Gastrocnemius medialis (tissue), 4 donors: ENCODE measurements at regions not wholly inside any gene's neighbourhood (a gene's known extent, or its start where the extent isn't known, plus 50 kb on each side); places are given as distances from the start of the nearest gene placed in this dataset.

Experiments
- ATAC-seq, 2 donors: fragments of 150-250 bp; one replicate each; pipeline ENCODE4 v1.9.1; 2016
- DNase-seq, 2 donors: peaks; one replicate each; pipeline ENCODE4 v3.0.0-alpha.2; 2019
- H3K27ac ChIP-seq, 4 donors: fragments of 200-600 bp; sonication (generic); 1 replicate in 1 of 4; 2 replicates in 3 of 4; pipeline ENCODE4 v1.5.1; 2016 to 2018; ENCODE audit warnings: mild to moderate bottlenecking in 2 of 4, moderate library complexity in 1 of 4
- H3K27me3 ChIP-seq, 3 donors: fragments of 200-600 bp; sonication (generic) in 2 of 3; 1 replicate in 1 of 3; 2 replicates in 2 of 3; pipeline versions ENCODE4 v1.5.1 to v1.6.0; 2016 to 2019; ENCODE audit warnings: mild to moderate bottlenecking in 1 of 3, moderate library complexity in 1 of 3
- H3K36me3 ChIP-seq, 2 donors: fragments of 200-600 bp; sonication (generic) in 1 of 2; one replicate each; pipeline ENCODE4 v1.5.1; 2017 to 2018
- H3K4me1 ChIP-seq, 2 donors: fragments of 200-600 bp; sonication (generic) in 1 of 2; one replicate each; pipeline ENCODE4 v1.5.1; 2016 to 2017; ENCODE audit warnings: mild to moderate bottlenecking in 2 of 2
- H3K4me3 ChIP-seq, 4 donors: fragments of 200-600 bp; sonication (generic) in 3 of 4; 1 replicate in 1 of 4; 2 replicates in 3 of 4; pipeline ENCODE4 v1.5.1; 2016 to 2019; ENCODE audit warnings: mild to moderate bottlenecking in 2 of 4
- H3K9me3 ChIP-seq, 3 donors: fragments of 200-600 bp; sonication (generic) in 2 of 3; 1 replicate in 1 of 3; 2 replicates in 2 of 3; pipeline ENCODE4 v1.5.1; 2016 to 2019
- POLR2A ChIP-seq, 2 donors: fragments of 450-650 bp; IDR thresholded peaks; one replicate each; pipeline ENCODE4 v1.6.1; 2017; ENCODE audit warnings: antibody characterized with exemption in 2 of 2, mild to moderate bottlenecking in 2 of 2, moderate library complexity in 2 of 2
- in situ Hi-C, 4 donors: fragments of 200-750 bp; cut with MboI; loops; one replicate each; pipeline versions ENCODE4 v1.15.0 to v1.8.0; 2017; ENCODE audit warnings: low sequenced_read_pairs in 4 of 4
- intact Hi-C: fragments of 100-400 bp; cut with DNase I; formaldehyde crosslinking; loops from one replicate; pipeline ENCODE4 v1.15.1; 2023; ENCODE audit warnings: low total_unique reads
- TF ChIP-seq, protein P1 (sequence below), 5 experiments: fragments of 450-650 bp in 3 of 5; fragments of 200-600 bp in 2 of 5; sonication (generic) in 2 of 5; IDR thresholded peaks in 4 of 5; conservative IDR thresholded peaks in 1 of 5; 1 replicate in 4 of 5; 2 replicates in 1 of 5; pipeline ENCODE4 v1.5.1; 2016 to 2019; ENCODE audit warnings: antibody characterized with exemption in 5 of 5, mild to moderate bottlenecking in 3 of 5, moderate library complexity in 3 of 5

DNA sequence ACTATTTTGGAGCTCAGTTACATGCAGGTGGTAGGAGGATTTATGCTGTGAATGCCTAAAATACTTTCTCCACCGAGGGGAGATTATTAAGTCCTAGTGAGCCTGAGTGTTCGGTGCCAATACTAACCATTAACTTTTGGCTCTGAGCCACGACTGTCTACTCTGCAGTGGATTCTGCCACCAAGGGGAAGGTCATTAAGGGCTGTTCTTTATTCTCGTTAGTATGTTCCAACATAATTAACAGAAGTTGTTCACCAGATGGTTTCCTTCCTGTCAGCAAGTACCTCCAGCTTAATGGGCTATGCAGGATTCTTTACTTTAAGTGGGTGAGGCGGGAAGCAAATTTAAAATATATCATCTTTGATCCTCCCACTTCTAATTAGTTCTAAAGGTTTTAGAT is 326.3 kb downstream of the BMP4 start:
- in situ Hi-C loops (no loop called here), intact Hi-C loops (loop anchor here (10.0 kb wide), 1 partner anchor 324 kb away; the partner anchor contains the start of gene BMP4)
- Histone ChIP-seq H3K27ac (no peak overlapping the region), H3K27me3 (no peaks in the 10 kb centered on the region), H3K36me3 (no peaks in the 10 kb centered on the region), H3K4me1 (no peaks in the 10 kb centered on the region), H3K9me3 (no peaks in the 10 kb centered on the region), H3K4me3 (no peak overlapping the region)
- no peak for DNase-seq
- ATAC-seq: no peak
- no peak for TF ChIP-seq POLR2A (IDR thresholded peaks at IDR 0.05)

DNA sequence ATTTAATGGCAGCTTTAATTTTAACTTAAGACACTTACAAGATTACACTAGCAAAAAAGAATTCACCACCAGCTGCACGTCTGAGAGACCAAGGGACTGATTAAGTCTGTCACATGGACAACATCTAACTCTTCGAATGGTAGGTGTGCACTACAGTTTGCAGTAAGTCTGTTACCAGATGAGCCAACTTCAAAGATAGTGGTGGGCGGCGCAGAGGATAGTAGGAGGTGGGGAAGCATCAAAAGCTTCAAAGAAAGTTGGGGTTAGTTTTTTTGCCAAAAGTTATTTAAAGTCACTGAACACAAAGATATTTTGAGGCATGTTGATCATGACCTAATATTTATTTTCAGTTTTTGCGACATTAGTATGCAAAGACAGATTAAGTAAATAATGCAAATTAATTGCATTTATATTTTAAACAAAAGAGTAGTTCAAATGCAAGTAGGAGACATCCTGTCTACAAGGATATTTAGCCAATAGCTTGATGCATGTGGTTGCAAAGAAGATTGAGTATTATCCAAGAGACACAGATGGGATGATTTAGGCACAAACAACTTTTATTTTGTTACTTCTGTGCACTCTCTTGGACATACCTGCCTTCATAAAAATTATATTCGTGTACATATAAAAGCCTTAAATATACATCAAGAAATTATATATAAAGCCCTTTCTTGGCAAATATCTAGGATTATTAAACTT is 327.7 kb downstream of the BMP4 start:
- H3K27ac ChIP-seq: no peak overlapping the region
- no peak for TF ChIP-seq POLR2A (IDR thresholded peaks at IDR 0.05)
- TF ChIP-seq, protein P1, sequence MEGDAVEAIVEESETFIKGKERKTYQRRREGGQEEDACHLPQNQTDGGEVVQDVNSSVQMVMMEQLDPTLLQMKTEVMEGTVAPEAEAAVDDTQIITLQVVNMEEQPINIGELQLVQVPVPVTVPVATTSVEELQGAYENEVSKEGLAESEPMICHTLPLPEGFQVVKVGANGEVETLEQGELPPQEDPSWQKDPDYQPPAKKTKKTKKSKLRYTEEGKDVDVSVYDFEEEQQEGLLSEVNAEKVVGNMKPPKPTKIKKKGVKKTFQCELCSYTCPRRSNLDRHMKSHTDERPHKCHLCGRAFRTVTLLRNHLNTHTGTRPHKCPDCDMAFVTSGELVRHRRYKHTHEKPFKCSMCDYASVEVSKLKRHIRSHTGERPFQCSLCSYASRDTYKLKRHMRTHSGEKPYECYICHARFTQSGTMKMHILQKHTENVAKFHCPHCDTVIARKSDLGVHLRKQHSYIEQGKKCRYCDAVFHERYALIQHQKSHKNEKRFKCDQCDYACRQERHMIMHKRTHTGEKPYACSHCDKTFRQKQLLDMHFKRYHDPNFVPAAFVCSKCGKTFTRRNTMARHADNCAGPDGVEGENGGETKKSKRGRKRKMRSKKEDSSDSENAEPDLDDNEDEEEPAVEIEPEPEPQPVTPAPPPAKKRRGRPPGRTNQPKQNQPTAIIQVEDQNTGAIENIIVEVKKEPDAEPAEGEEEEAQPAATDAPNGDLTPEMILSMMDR (IDR thresholded peaks at IDR 0.05 in 4 of 5, conservative IDR thresholded peaks at IDR 0.05 in 1 of 5): no peak
- ATAC-seq (no peak), DNase-seq (no peak)
- no peaks in the 10 kb centered on the region for H3K9me3 ChIP-seq
- H3K36me3 ChIP-seq: no peaks in the 10 kb centered on the region
- H3K27me3 ChIP-seq: no peaks in the 10 kb centered on the region
- intact Hi-C loops (no loop called here), in situ Hi-C loops (no loop called here)
- no peaks in the 10 kb centered on the region for H3K4me1 ChIP-seq
- no peak overlapping the region for H3K4me3 ChIP-seq

GRCh38 chr14:53628261-53628660 is 328.4 kb downstream of the BMP4 start:
- Histone ChIP-seq H3K36me3 (no peaks in the 10 kb centered on the region), H3K9me3 (no peaks in the 10 kb centered on the region), H3K4me1 (no peaks in the 10 kb centered on the region), H3K27ac (no peak overlapping the region), H3K27me3 (no peaks in the 10 kb centered on the region), H3K4me3 (no peak overlapping the region)
- TF ChIP-seq, protein P1 (IDR thresholded peaks at IDR 0.05 in 4 of 5, conservative IDR thresholded peaks at IDR 0.05 in 1 of 5): no peak
- TF ChIP-seq POLR2A (IDR thresholded peaks at IDR 0.05): no peak
- in situ Hi-C loops (no loop called here), intact Hi-C loops (no loop called here)
- ATAC-seq (no peak), DNase-seq (no peak)

DNA sequence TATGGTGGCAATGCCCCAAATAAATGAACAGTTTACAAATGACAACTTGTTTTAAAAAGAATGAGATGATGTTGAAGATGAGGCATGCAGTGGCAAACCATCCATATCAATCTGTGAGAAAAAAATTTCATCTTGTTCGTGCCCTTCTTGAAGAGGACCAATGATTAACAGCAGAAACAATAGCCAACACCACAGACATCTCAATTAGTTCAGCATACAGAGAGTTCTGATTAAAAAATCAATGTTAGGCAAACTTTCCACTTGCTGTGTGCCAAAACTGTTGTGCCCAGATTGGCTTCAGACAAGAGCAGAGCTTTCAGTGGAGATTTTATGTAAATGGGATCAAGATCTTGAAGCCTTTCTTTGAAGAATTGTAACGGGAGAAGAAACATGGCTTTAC is 329.9 kb downstream of the BMP4 start:
- no peak for ATAC-seq
- H3K27me3 ChIP-seq: no peaks in the 10 kb centered on the region
- in situ Hi-C loops: no loop called here
- no peaks in the 10 kb centered on the region for H3K9me3 ChIP-seq
- no peak overlapping the region for H3K27ac ChIP-seq
- no peaks in the 10 kb centered on the region for H3K4me1 ChIP-seq
- H3K36me3 ChIP-seq: no peaks in the 10 kb centered on the region
- no peak overlapping the region for H3K4me3 ChIP-seq
- intact Hi-C loops: no loop called here
- TF ChIP-seq, protein P1 (IDR thresholded peaks at IDR 0.05 in 4 of 5, conservative IDR thresholded peaks at IDR 0.05 in 1 of 5): no peak
- no peak for TF ChIP-seq POLR2A (IDR thresholded peaks at IDR 0.05)
- no peak for DNase-seq

DNA sequence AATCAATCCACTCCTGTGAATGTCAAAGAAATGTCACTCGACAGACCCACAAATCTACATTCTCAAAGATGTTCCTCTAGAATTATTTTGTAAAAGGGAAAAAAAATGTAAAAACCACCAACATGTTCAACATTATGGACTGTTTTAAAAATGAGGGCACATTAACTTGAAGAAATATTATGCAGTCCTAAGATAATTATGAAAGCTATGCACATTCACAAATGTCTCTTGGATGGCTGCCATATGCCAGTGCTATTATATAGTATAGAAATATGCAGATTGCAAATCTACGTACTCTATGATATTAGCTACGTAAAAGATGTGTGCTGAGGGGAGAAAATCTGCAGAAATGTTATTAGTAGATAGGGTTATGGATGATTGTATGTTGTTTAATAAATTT is 334.2 kb downstream of the BMP4 start:
- intact Hi-C loops (no loop called here), in situ Hi-C loops (no loop called here)
- DNase-seq (no peak), ATAC-seq (no peak)
- Histone ChIP-seq H3K4me3 (no peak overlapping the region), H3K4me1 (no peaks in the 10 kb centered on the region), H3K27ac (no peak overlapping the region), H3K36me3 (no peaks in the 10 kb centered on the region), H3K9me3 (no peaks in the 10 kb centered on the region), H3K27me3 (no peaks in the 10 kb centered on the region)
- TF ChIP-seq, protein P1 (IDR thresholded peaks at IDR 0.05 in 4 of 5, conservative IDR thresholded peaks at IDR 0.05 in 1 of 5): no peak
- no peak for TF ChIP-seq POLR2A (IDR thresholded peaks at IDR 0.05)
